ENCODE measurements at regions not wholly inside any gene's neighbourhood (a gene's known extent, or its start where the extent isn't known, plus 50 kb on each side); places are given as distances from the start of the nearest gene placed in this dataset.

- Histone ChIP-seq H4K20me1 (ENCODE audit: insufficient read depth, low read length) (no peaks in the 10 kb centered on the region), H2BK5ac (ENCODE audit: low read depth, low read length, poor library complexity, severe bottlenecking) (no peak overlapping the region), H3K9ac (ENCODE audit: low read depth, low read length) (no peak overlapping the region), H3K27me3 (ENCODE audit: control insufficient read depth, insufficient read depth, low read length) (no peaks in the 10 kb centered on the region; the same call in 1 of the 2 replicates), H3K4me3 (ENCODE audit: insufficient read depth, low read depth, low read length) (no peak overlapping the region), H3K56ac (ENCODE audit: extremely low read depth, insufficient read depth, low read length) (no peak overlapping the region), H3K18ac (ENCODE audit: low read depth, low read length) (no peak overlapping the region), H3K4me1 (ENCODE audit: control insufficient read depth, insufficient read depth, low read length) (no peaks in the 10 kb centered on the region), H3K9me1 (ENCODE audit: insufficient read depth, low read length) (no peaks in the 10 kb centered on the region), H3K36me3 (ENCODE audit: control insufficient read depth, insufficient read depth, low read length) (no peaks in the 10 kb centered on the region), H3K27ac (ENCODE audit: insufficient read depth, low read length) (no peak overlapping the region), H3K79me1 (ENCODE audit: low read depth in 1 of 2, low read length in 2 of 2) (no peaks in the 10 kb centered on the region), H3K4me2 (ENCODE audit: low read depth, low read length) (no peak overlapping the region), H2AK5ac (ENCODE audit: low read depth, low read length) (no peak overlapping the region), H4K8ac (ENCODE audit: low read depth in 2 of 2, low read length in 2 of 2) (no peak overlapping the region), H3K4ac (ENCODE audit: low read depth, low read length) (no peak overlapping the region), H4K91ac (ENCODE audit: insufficient read depth, low read depth, low read length) (no peak overlapping the region), H3K23ac (ENCODE audit: low read depth, low read length) (no peak overlapping the region), H4K5ac (ENCODE audit: low read depth, low read length) (no peak overlapping the region), H3K9me3 (ENCODE audit: control insufficient read depth, insufficient read depth, low read length) (no peaks in the 10 kb centered on the region), H2AFZ (replicated peaks; ENCODE audit: low read length, poor library complexity) (no peak overlapping the region), H2BK20ac (ENCODE audit: low read depth, low read length) (no peak overlapping the region), H2AK9ac (replicated peaks; ENCODE audit: low read depth, low read length, poor library complexity) (no peak overlapping the region), H3K14ac (replicated peaks; ENCODE audit: low read depth, low read length) (no peak overlapping the region), H2BK120ac (ENCODE audit: low read depth, low read length) (no peak overlapping the region), H2BK15ac (ENCODE audit: low read depth, low read length) (no peak overlapping the region)
- ChIA-PET POLR2A (ENCODE audit: unreplicated experiment) (no interaction called here), CTCF (no interaction called here)
- dilution Hi-C loops (cut with HindIII; ENCODE audit: low sequenced_read_pairs, unreplicated experiment), result no loop called here
- WGBS, 2 experiments (ENCODE audit: extremely low coverage in 2 of 2, insufficient read length in 1 of 2), result 94% methylated on average over 5 of the region's 9 CpGs; no CpG with 5 or more reads in 1 of the 2 experiments
- TF ChIP-seq NFE2L2 (IDR thresholded peaks at IDR 0.05; ENCODE audit: low read depth, low read length) (no peak), POLR2A (IDR thresholded peaks at IDR 0.05; ENCODE audit: low read depth, low read length) (no peak), MAFK (IDR thresholded peaks at IDR 0.05; ENCODE audit: low read depth, low read length) (no peak), MXI1 (IDR thresholded peaks at IDR 0.05; ENCODE audit: borderline replicate concordance, low read depth, low read length) (no peak), RCOR1 (IDR thresholded peaks at IDR 0.05; ENCODE audit: insufficient replicate concordance, low read length) (no peak), USF2 (IDR thresholded peaks at IDR 0.05; ENCODE audit: low read depth, low read length) (no peak), FOS (IDR thresholded peaks at IDR 0.05; ENCODE audit: low read depth, low read length) (no peak), CEBPB (IDR thresholded peaks at IDR 0.05; ENCODE audit: low read depth, low read length) (no peak), BHLHE40 (IDR thresholded peaks at IDR 0.05; ENCODE audit: low read depth, low read length) (no peak), ELK1 (IDR thresholded peaks at IDR 0.05; ENCODE audit: borderline replicate concordance, low read depth, low read length) (no peak), MAZ (IDR thresholded peaks at IDR 0.05; ENCODE audit: borderline replicate concordance, low read depth, low read length) (no peak)
- no TSS peak for BruUV-seq (replicated peaks)
- intact Hi-C loops (cut with micrococcal nuclease), result no loop called here
- in situ Hi-C loops (cut with MboI; ENCODE audit: low sequenced_read_pairs), result no loop called here
- DNase-seq (no peak), ATAC-seq (ENCODE audit: low read depth) (no peak)
Observed at GRCh38 chr10:3321123-3321522, 148.5 kb upstream of the PITRM1 start.
